ENCODE measurements at regions not wholly inside any gene's neighbourhood (a gene's known extent, or its start where the extent isn't known, plus 50 kb on each side); places are given as distances from the start of the nearest gene placed in this dataset.

GRCh38 chr9:82538634-82539033, 524.3 kb downstream of the RASEF start:
- no TSS peak for BruUV-seq (replicated peaks)
- no peak for TF ChIP-seq ELF1 (IDR thresholded peaks at IDR 0.05; ENCODE audit: borderline replicate concordance, low read depth)
- Histone ChIP-seq H2AFZ (ENCODE audit: low read depth, low read length, poor library complexity, severe bottlenecking) (no peak overlapping the region), H3K4me1 (ENCODE audit: control insufficient read depth in 1 of 2, insufficient read depth in 2 of 2, low read length in 2 of 2) (no peaks in the 10 kb centered on the region), H3K27me3 (ENCODE audit: insufficient read depth, low read length) (no peaks in the 10 kb centered on the region), H4K20me1 (ENCODE audit: insufficient read depth) (no peaks in the 10 kb centered on the region), H3K36me3 (ENCODE audit: control insufficient read depth in 1 of 2, insufficient read depth in 2 of 2, low read length in 2 of 2) (no peaks in the 10 kb centered on the region), H3K79me2 (ENCODE audit: insufficient read depth, low read length) (no peaks in the 10 kb centered on the region), H3K4me3 (replicated peaks in 1 of 2; ENCODE audit: low read depth in 1 of 2, low read length in 2 of 2) (no peak overlapping the region), H3K27ac (ENCODE audit: low read depth, low read length) (no peak overlapping the region), H3K9me2 (ENCODE audit: insufficient read depth) (no peaks in the 10 kb centered on the region), H3K9ac (ENCODE audit: low read length) (no peak overlapping the region), H3K9me3 (ENCODE audit: control insufficient read depth in 1 of 2, insufficient read depth in 1 of 2, low read depth in 1 of 2, low read length in 2 of 2) (peaks cover 0 to 6% of the 10 kb centered on the region in 2 experiments; a peak in 2 of 4 replicates), H3K4me2 (ENCODE audit: low read length) (no peak overlapping the region)
- ChIA-PET CTCF (no interaction called here), RAD21 (ENCODE audit: low non-redundant PET in 1 of 2, low total read pairs in 2 of 2, uncharacterized antibody in 2 of 2, unreplicated experiment in 2 of 2) (no interaction called here), POLR2A (no interaction called here)
- DNase-seq (ENCODE audit: low read depth, low spot score) = no peak
- intact Hi-C loops (cut with micrococcal nuclease) = no loop called here
- ATAC-seq = no peak

GRCh38 chr9:82539146-82539545, 523.8 kb downstream of the RASEF start:
- ChIA-PET RAD21 (ENCODE audit: low non-redundant PET in 1 of 2, low total read pairs in 2 of 2, uncharacterized antibody in 2 of 2, unreplicated experiment in 2 of 2) (no interaction called here), POLR2A (no interaction called here), CTCF (no interaction called here)
- peaks cover 0 to 2% of the 10 kb centered on the region in 2 experiments; a peak in 1 of 4 replicates for H3K9me3 ChIP-seq (ENCODE audit: control insufficient read depth in 1 of 2, insufficient read depth in 1 of 2, low read depth in 1 of 2, low read length in 2 of 2)
- H3K36me3 ChIP-seq (ENCODE audit: control insufficient read depth in 1 of 2, insufficient read depth in 2 of 2, low read length in 2 of 2) = no peaks in the 10 kb centered on the region
- intact Hi-C loops (cut with micrococcal nuclease) = no loop called here
- H3K27ac ChIP-seq (ENCODE audit: low read depth, low read length) = no peak overlapping the region
- BruUV-seq (replicated peaks) = no TSS peak
- no peak for TF ChIP-seq EZH2phosphoT487 (IDR thresholded peaks at IDR 0.05; ENCODE audit: borderline replicate concordance)
- no peak for TF ChIP-seq RAD21 (IDR thresholded peaks at IDR 0.05; ENCODE audit: low read depth)
- no peak overlapping the region for H2AFZ ChIP-seq (ENCODE audit: low read depth, low read length, poor library complexity, severe bottlenecking)
- no peak for ATAC-seq
- H4K20me1 ChIP-seq (ENCODE audit: insufficient read depth) = no peaks in the 10 kb centered on the region
- H3K9me2 ChIP-seq (ENCODE audit: insufficient read depth) = no peaks in the 10 kb centered on the region
- no peaks in the 10 kb centered on the region for H3K27me3 ChIP-seq (ENCODE audit: insufficient read depth, low read length)
- no peaks in the 10 kb centered on the region for H3K79me2 ChIP-seq (ENCODE audit: insufficient read depth, low read length)
- no peak overlapping the region for H3K9ac ChIP-seq (ENCODE audit: low read length)
- H3K4me3 ChIP-seq (replicated peaks in 1 of 2; ENCODE audit: low read depth in 1 of 2, low read length in 2 of 2) = no peak overlapping the region
- no peak overlapping the region for H3K4me2 ChIP-seq (ENCODE audit: low read length)
- DNase-seq (ENCODE audit: low read depth, low spot score) = no peak
- no peaks in the 10 kb centered on the region for H3K4me1 ChIP-seq (ENCODE audit: control insufficient read depth in 1 of 2, insufficient read depth in 2 of 2, low read length in 2 of 2)
